Peyer's patch (tissue), 4 donors: ENCODE measurements at regions not wholly inside any gene's neighbourhood (a gene's known extent, or its start where the extent isn't known, plus 50 kb on each side); places are given as distances from the start of the nearest gene placed in this dataset.

ENCODE experiments used
- DNase-seq, 3 donors: peaks; one replicate each; pipeline ENCODE4 v3.0.0-alpha.2; 2017 to 2019
- H3K27ac ChIP-seq, 4 donors: fragments of 200-600 bp; sonication (generic); one replicate each; pipeline ENCODE4 v1.5.1; 2016 to 2019
- H3K27me3 ChIP-seq, 2 donors: fragments of 200-600 bp; sonication (generic); one replicate each; pipeline ENCODE4 v1.5.1; 2019
- H3K36me3 ChIP-seq, 3 donors: fragments of 200-600 bp; sonication (generic); one replicate each; pipeline ENCODE4 v1.5.1; 2016 to 2019
- H3K4me1 ChIP-seq, 4 donors: fragments of 200-600 bp; sonication (generic); one replicate each; pipeline ENCODE4 v1.5.1; 2016 to 2019
- H3K4me3 ChIP-seq, 4 donors: fragments of 200-600 bp; sonication (generic); 1 replicate in 3 of 4; 2 replicates in 1 of 4; pipeline ENCODE4 v1.5.1; 2016 to 2019; ENCODE audit warnings: mild to moderate bottlenecking in 1 of 4
- H3K9me3 ChIP-seq, 4 donors: fragments of 200-600 bp; sonication (generic); one replicate each; pipeline ENCODE4 v1.5.1; 2016 to 2019; ENCODE audit warnings: mild to moderate bottlenecking in 1 of 4
- POLR2A ChIP-seq, 2 donors: fragments of 450-650 bp; IDR thresholded peaks; one replicate each; pipeline ENCODE4 v1.5.1; 2017; ENCODE audit warnings: antibody characterized with exemption in 2 of 2, mild to moderate bottlenecking in 2 of 2, moderate library complexity in 2 of 2
- TF ChIP-seq, protein P1 (sequence below), 6 experiments: fragments of 450-650 bp in 4 of 6; fragments of 200-600 bp in 2 of 6; sonication (generic) in 1 of 6; IDR thresholded peaks; one replicate each; pipeline ENCODE4 v1.5.1; 2017 to 2019; ENCODE audit warnings: antibody characterized with exemption in 6 of 6, mild to moderate bottlenecking in 3 of 6, moderate library complexity in 1 of 6

DNA sequence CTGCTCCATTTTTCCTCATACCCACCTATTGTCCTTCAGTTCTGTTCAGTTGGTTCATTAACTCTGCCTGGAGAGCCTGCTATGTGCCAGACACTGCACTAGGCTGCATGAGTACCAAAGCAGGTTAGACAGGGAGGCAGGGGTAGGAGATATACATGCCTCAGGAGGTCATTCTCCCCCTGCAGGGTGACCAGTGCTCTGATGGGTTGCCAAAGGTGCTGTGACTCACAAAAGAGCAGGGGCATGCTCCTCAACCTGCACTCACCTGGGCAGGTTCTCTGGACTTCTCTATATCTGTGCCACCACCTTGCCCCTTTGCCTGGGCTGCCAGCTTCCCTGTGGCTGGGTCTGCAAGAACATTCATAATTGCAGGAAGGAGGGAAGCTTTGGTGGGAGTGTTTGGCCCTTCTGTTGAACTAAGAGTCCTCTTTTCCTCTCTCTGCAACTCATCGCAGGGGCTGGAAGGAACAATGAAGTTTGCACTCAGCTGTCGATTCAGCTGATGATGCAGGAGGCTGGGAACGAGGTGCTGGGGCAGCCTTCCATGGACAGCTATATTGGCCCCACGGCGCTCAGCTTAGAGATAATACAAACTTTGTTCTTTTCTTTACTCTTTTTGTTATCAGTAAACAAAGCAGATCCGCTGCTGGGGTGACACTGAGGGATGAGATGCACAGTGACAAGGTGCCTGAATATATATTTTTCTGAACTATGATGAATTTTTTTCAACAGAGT lies 356.4 kb upstream of the PLXNA2 start:
- Histone ChIP-seq H3K27me3 (no peaks in the 10 kb centered on the region), H3K27ac (no peak overlapping the region), H3K9me3 (no peaks in the 10 kb centered on the region), H3K4me3 (no peak overlapping the region), H3K36me3 (no peaks in the 10 kb centered on the region), H3K4me1 (no peaks in the 10 kb centered on the region)
- TF ChIP-seq POLR2A (IDR thresholded peaks at IDR 0.05), result no peak
- TF ChIP-seq, protein P1, sequence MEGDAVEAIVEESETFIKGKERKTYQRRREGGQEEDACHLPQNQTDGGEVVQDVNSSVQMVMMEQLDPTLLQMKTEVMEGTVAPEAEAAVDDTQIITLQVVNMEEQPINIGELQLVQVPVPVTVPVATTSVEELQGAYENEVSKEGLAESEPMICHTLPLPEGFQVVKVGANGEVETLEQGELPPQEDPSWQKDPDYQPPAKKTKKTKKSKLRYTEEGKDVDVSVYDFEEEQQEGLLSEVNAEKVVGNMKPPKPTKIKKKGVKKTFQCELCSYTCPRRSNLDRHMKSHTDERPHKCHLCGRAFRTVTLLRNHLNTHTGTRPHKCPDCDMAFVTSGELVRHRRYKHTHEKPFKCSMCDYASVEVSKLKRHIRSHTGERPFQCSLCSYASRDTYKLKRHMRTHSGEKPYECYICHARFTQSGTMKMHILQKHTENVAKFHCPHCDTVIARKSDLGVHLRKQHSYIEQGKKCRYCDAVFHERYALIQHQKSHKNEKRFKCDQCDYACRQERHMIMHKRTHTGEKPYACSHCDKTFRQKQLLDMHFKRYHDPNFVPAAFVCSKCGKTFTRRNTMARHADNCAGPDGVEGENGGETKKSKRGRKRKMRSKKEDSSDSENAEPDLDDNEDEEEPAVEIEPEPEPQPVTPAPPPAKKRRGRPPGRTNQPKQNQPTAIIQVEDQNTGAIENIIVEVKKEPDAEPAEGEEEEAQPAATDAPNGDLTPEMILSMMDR (IDR thresholded peaks at IDR 0.05), result no peak
- DNase-seq, result no peak

- Histone ChIP-seq H3K4me1 (no peaks in the 10 kb centered on the region), H3K27me3 (no peaks in the 10 kb centered on the region), H3K4me3 (no peak overlapping the region), H3K27ac (no peak overlapping the region), H3K36me3 (no peaks in the 10 kb centered on the region), H3K9me3 (no peaks in the 10 kb centered on the region)
- no peak for DNase-seq
- TF ChIP-seq, protein P1 (IDR thresholded peaks at IDR 0.05), result no peak
- TF ChIP-seq POLR2A (IDR thresholded peaks at IDR 0.05), result no peak
Measured at GRCh38 chr1:208601561-208601960, 357.4 kb upstream of the PLXNA2 start.

DNA sequence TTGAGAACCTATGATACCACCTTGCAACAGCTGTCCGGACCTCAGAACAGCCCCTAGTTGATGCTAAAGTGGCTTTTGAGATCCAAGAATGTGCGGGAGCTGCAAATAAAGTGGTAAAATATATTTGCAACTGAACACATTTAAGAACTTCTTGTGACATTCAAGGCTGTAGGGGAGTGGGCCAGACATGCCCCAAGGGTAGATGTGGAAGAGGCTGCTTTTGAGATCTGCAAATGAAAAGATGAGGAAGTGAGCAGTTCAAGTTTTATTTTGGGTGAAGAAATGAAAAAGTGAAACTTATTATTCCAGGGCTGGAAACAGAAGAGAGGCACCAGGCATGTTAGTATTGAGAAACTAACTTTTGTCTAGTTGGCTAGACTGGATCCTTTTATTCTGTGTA lies 359.5 kb upstream of the PLXNA2 start:
- Histone ChIP-seq H3K27me3 (no peaks in the 10 kb centered on the region), H3K4me1 (no peaks in the 10 kb centered on the region), H3K4me3 (no peak overlapping the region), H3K27ac (no peak overlapping the region), H3K9me3 (no peaks in the 10 kb centered on the region), H3K36me3 (no peaks in the 10 kb centered on the region)
- DNase-seq, result no peak
- TF ChIP-seq, protein P1 (IDR thresholded peaks at IDR 0.05), result no peak
- TF ChIP-seq POLR2A (IDR thresholded peaks at IDR 0.05), result no peak

DNA sequence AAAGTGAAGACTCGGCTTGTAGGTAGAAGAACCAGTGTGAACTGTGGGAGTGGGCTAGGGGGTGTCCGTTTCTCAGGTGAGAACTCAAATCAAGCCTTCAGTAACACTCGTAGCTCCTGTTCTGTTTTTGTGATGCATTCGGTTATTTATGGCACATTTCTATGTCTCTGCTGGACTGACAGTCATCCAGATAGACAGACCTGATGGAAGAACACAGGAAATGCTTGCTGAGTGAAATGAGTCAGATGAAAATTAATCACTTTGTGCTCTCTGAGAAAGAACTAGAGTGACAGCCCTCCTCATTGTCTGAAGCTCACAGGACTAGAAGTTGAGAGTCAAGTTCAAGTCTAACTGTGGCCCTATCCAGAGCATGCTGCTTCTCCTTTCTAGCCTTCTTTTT lies 360.1 kb upstream of the PLXNA2 start:
- Histone ChIP-seq H3K36me3 (no peaks in the 10 kb centered on the region), H3K4me1 (no peaks in the 10 kb centered on the region), H3K27ac (no peak overlapping the region), H3K4me3 (no peak overlapping the region), H3K27me3 (no peaks in the 10 kb centered on the region), H3K9me3 (no peaks in the 10 kb centered on the region)
- TF ChIP-seq, protein P1 (IDR thresholded peaks at IDR 0.05), result no peak
- TF ChIP-seq POLR2A (IDR thresholded peaks at IDR 0.05), result no peak
- DNase-seq, result no peak

DNA sequence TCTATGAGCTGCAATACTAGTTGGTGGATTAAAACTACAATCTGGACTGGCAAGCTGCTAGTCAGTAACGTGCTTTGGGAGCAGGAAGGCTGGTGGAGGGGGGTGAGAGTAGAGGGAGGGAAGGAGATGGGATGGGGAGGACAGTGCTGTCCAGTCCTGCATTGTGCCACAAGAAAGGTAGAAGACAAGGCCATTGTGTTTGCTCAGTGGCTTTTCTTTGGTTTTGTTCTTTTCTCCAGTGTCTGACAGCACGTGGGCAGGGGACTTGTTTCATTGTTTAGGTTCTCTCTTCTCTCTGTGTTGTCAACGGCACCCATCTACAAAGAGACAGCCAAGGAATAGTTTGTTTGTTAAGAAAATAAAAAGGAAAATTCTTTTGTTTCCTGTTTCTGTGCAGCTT lies 362.8 kb upstream of the PLXNA2 start:
- Histone ChIP-seq H3K36me3 (no peaks in the 10 kb centered on the region), H3K4me3 (no peak overlapping the region), H3K9me3 (no peaks in the 10 kb centered on the region), H3K27ac (no peak overlapping the region), H3K4me1 (no peaks in the 10 kb centered on the region), H3K27me3 (no peaks in the 10 kb centered on the region)
- DNase-seq, result no peak
- TF ChIP-seq, protein P1 (IDR thresholded peaks at IDR 0.05), result no peak
- no peak for TF ChIP-seq POLR2A (IDR thresholded peaks at IDR 0.05)

DNA sequence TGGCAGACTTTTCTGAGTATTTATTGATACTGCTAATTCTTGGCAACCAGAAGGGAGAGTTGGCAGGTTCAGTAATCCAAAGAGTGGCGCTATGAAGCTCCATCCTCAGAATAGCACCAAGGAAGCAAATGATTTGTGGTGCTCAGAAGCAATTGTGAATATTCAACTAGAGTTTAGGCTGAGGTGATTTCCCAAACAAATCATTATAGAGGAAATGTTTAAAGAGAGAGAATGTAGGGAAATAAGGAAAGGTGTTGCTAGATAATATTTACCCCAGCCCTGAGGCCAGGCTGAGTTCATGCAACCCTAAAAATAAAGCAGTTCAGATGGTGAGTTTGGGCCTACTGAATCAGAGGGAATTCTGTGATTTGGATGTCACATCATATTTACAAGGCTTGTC lies 363.4 kb upstream of the PLXNA2 start:
- Histone ChIP-seq H3K27me3 (no peaks in the 10 kb centered on the region), H3K36me3 (no peaks in the 10 kb centered on the region), H3K4me3 (no peak overlapping the region), H3K27ac (no peak overlapping the region), H3K9me3 (no peaks in the 10 kb centered on the region), H3K4me1 (no peaks in the 10 kb centered on the region)
- no peak for TF ChIP-seq POLR2A (IDR thresholded peaks at IDR 0.05)
- TF ChIP-seq, protein P1 (IDR thresholded peaks at IDR 0.05), result no peak
- DNase-seq, result no peak
